HG03066 (cell line): ENCODE measurements at regions not wholly inside any gene's neighbourhood (a gene's known extent, or its start where the extent isn't known, plus 50 kb on each side); places are given as distances from the start of the nearest gene placed in this dataset.

Experiments
- ATAC-seq: cut with Tn5 transposase; IDR thresholded peaks from one replicate; pipeline ENCODE4 v1.9.1; 2021; ENCODE audit warnings: low read depth; ENCODE audit not compliant: unreplicated experiment

- ATAC-seq: no peak
Measured at GRCh38 chr1:201653883-201654282, 115.0 kb downstream of the NAV1 start.

- ATAC-seq: no peak
Measured at GRCh38 chr1:201655243-201655642, 116.3 kb downstream of the NAV1 start.

DNA sequence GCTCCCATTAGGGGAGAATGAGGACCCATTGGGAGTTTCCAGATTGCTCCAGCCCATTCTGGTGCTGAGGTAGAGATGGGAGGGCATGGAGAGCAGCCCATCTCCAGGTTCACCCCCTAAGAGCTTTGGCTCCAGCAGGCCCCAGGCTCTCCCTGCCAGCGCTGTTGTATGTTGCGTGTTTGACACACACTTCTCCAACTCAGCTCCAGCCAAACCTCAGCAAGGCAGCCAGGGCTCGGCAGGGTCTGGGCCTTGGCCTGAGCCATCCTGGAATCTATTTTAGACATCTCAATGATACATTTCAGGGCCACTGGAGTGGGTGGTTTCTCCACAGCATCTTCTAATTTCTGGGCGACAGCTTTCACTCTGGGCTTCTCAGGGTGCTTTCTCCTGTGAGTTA lies 117.0 kb downstream of the NAV1 start:
- no peak for ATAC-seq

GRCh38 chr1:201656311-201657032 lies 117.5 kb downstream of the NAV1 start:
- ATAC-seq: no peak

- no peak for ATAC-seq
Measured at GRCh38 chr1:201659572-201659971, 120.6 kb downstream of the NAV1 start.

GRCh38 chr1:201660931-201661822 lies 122.2 kb downstream of the NAV1 start:
- ATAC-seq: no peak

GRCh38 chr1:201661823-201662359 lies 123.0 kb downstream of the NAV1 start:
- ATAC-seq: no peak

- ATAC-seq: no peak
Measured at GRCh38 chr1:201662646-201663045, 123.7 kb downstream of the NAV1 start.

GRCh38 chr1:201663491-201664113 lies 124.7 kb downstream of the NAV1 start:
- ATAC-seq: no peak

DNA sequence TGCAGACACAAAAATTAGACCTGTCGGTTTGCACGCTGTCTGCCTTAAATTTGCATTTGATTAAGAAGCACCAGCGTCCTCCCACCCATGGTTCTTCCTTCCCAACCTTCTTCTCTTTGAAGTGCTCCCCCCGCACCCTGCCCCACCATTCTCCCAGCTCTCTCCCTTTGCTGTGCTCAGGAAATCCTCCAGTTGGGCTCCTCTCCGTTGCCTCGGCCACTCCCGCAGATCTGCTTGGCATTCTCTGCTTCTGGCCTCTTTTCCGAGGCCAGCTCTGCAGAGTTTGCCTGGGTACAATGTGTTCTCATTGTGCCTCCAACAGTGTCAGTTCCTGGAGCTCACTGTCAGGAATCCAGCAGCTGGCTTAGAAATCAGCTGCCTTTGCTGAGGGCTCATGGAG lies 126.1 kb downstream of the NAV1 start:
- ATAC-seq: no peak

GRCh38 chr1:201666102-201666501 lies 127.2 kb downstream of the NAV1 start:
- no peak for ATAC-seq

DNA sequence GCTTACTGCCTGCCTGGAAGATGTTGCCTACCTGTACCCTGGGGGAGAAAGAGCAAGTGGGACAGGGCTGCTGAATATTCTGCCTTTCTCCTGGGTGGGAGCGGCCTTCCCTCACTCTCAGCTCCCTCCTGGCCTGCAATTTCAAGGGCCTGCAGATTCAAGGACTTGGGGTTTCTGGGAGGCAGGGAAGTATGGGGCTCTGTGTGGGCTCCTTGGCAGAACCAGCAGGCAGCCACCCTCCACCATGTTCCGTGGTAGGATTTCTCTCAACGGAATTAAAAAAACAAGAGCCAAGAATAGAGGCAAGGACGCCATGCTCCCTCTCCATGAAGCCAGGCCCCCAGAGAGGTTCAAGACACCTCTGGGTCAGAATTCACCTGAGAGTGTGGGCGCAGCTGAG lies 127.7 kb downstream of the NAV1 start:
- ATAC-seq: no peak

- no peak for ATAC-seq
Measured at GRCh38 chr1:201667479-201667878, 128.6 kb downstream of the NAV1 start.

- ATAC-seq: no peak
Measured at GRCh38 chr1:201670517-201670916, 131.6 kb downstream of the NAV1 start.

GRCh38 chr1:201672685-201673084 lies 133.8 kb downstream of the NAV1 start:
- ATAC-seq: no peak

DNA sequence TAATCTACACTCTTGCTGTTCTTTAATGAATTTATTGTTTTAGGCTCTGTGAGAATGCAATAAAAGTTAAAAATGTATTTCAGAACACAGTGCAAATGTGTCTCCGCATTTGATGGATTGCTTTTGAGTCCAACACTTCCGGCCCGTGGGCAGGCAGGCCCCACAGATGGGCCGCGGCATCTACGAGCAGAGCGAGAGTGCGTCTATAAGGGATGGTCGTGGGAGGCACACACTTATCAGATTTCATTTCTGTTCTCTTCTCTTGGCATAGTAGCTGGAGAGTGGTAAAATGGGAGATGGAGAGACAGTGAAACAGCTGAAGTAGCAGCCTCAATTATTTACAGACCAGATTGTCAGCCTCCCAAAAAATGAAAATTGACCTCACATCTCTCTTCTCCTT lies 134.2 kb downstream of the NAV1 start:
- no peak for ATAC-seq

DNA sequence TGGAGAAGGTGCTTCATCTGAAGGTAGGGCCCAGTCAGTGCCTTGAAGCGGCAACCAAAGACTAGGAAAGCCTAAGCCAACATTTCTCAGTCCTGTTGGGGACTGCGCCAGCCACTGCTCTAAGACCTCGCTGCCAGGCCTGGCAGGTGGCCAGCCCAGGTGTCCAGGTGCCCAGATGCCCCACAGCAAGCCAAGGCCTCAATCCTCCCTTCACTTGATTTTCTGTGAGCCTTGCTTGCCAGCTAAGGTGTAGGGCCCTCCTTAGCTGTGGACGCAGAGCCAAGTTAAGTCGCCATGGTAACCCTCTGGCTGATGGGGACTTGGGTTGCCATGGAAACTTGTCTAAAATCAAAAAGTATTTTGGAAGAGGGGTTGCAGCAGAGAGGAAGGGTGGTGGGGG lies 135.0 kb downstream of the NAV1 start:
- ATAC-seq: no peak

DNA sequence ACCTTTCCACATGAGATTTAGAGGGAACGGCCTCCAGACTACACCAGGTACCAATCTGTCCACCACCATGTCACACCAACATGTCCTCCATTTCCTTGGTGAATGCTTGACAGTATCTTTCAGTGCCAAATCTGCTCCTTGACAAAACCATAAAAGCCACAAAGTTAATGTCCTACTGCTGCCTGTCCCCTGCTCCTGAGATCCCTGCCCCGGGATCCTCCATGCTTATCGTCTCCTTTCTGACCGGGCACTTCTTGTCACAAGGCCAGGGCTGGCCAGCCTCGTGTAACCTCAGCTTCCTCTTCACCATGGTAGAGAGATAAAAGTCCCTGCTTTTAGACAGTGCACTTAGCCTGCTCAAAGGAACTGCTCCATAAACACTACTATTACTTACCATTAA lies 136.2 kb downstream of the NAV1 start:
- ATAC-seq: no peak

- ATAC-seq: no peak
Measured at GRCh38 chr1:201676197-201676596, 137.3 kb downstream of the NAV1 start.

DNA sequence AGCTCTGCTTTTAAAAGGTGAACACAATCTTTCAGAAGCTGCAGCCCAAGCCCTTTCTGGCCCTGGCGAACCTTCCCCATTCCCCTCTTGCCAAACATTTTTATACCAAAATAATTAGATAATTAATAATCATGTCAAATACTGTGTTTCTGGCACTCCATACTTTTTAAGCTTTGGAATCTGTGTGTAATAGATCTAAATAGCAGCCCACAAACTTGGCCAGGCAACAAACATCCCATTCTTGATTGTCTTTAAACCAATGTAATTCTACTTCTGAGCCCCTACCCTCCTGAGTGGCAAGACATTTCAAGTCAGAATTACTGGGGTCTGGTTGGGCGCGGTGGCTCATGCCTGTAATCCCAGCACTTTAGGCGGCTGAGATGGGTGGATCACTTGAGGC lies 137.7 kb downstream of the NAV1 start:
- ATAC-seq: no peak
